NCI-H1105 treated with DMSO at 0.1 percent for 48 hours (cell line): ENCODE measurements at regions not wholly inside any gene's neighbourhood (a gene's known extent, or its start where the extent isn't known, plus 50 kb on each side); places are given as distances from the start of the nearest gene placed in this dataset.
"Not testable (repeated sequence)": the region's sequence is repeated elsewhere in the genome, so short reads cannot be mapped to it uniquely, and the experiment has no call there.

Experiments used
- DNase-seq: peaks from one replicate; lab custom pipeline; 2025; lab: John Stamatoyannopoulos, UW

DNA sequence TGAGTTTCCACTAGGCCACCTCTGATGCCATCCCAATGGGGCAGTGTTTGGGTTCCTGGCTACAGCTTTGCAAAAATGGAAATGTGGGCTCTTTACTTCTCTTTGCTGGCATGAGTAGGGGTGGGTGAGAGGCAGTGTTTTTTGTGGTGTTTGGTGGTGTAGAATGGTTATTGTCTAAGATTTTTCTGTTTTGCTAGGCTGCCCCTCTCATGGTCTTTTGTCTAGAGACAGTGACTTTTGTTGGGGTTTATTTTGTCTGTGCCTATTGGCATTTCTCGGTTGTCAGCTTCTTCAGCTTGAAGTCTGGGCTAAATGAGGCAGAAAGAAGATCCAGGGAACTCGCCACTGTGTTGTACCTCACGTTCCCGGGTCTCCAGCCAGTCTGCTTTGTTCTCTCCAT is 112.1 kb downstream of the CENPF start:
- DNase-seq, result no peak

GRCh38 chr1:214717351-214717750 is 114.4 kb downstream of the CENPF start:
- DNase-seq, result no peak

GRCh38 chr1:214718724-214719123 is 115.7 kb downstream of the CENPF start:
- DNase-seq, result no peak

DNA sequence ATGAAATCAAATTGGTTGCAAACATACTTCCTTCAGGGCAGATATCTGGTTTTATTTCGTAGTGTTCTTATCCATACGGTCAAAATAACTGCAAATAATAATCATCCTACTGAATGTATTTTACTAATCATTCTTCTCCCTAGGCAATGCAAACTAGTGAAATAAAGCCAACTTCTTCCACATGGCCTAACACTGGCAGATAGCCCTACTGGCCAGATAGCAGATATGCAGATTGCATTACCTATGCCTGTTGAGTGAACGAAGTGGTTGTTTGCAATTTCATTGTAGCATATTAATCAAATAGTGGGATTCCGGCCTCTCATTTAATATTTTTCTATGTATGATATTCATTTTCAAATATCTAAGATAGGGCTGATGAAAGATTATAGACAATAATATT is 116.2 kb downstream of the CENPF start:
- no peak for DNase-seq

GRCh38 chr1:214720561-214720960 is 117.6 kb downstream of the CENPF start:
- DNase-seq, result no peak

GRCh38 chr1:214727274-214727673 is 124.3 kb downstream of the CENPF start:
- no peak for DNase-seq

DNA sequence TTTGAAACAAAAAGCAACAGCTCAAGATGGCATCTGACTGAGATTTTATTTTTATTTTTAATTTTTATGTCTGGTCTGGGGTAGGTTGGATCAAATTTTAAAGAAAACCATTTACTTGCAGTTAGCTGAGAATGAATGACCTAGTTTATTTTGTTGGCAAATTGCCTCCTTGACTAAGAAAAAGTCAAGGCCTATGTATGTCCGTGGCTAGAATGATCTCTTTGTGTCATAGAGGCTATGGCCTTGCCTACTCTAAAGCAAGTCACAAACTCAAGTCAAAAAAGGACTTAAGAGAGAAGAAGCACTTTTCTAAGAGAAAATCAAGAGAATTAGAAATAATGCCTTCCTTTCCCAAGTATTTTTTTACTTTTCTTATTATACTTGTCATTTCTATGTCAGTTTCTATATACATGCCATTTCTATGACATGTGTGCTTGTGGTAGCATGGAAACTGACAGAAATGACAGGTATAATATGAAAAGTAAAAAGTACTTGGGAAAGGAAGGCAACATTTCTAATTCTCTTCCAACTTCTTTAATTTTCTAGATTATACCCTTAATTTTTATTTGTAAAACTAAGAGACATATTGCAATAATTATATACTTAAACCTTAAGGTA is 136.7 kb downstream of the CENPF start:
- no peak for DNase-seq

DNA sequence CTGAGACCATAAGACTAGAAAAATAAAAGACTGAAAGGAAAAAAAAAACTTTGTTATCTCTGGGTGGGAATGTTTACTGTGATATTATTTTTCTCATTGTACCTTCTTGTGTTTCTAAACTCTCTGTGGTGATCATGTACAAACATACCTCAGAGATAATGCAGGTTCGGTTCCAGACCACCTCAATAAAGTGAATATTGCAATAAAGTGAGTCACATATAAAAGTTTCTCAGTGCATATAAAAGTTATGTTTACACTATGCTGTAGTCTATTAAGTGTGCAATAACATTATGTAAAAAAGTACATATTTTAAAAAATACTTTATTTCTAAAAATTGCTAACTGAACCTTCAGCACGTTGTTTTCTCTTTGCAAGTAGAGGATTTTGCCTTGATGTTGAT is 137.5 kb downstream of the CENPF start:
- DNase-seq, result no peak

DNA sequence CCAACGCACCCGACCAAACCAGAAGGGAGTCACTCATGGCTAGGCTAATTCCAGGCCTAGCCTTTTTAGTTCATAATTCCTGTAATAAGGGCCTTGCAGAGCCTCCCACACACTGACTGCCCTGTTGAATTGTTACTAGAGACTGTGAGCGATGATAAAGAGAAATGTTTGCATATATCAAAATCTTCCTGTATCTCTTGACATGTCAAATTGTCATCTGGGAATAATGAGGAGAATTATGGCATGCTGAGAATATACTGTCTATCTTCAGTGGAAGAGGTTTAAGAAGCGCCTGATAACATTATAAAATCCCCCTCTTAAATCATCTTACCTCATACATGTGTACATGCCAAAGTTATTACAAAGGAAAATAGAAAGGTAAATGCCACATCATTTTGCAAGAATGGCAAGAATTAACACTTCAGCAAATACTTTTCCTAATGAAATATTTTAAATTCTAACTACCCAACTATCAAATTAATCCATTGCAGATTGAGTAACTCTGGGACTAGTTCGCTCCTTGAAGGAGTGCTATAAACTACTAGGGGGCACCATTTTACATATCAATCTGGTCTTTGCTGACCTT is 144.1 kb downstream of the CENPF start:
- no peak for DNase-seq

DNA sequence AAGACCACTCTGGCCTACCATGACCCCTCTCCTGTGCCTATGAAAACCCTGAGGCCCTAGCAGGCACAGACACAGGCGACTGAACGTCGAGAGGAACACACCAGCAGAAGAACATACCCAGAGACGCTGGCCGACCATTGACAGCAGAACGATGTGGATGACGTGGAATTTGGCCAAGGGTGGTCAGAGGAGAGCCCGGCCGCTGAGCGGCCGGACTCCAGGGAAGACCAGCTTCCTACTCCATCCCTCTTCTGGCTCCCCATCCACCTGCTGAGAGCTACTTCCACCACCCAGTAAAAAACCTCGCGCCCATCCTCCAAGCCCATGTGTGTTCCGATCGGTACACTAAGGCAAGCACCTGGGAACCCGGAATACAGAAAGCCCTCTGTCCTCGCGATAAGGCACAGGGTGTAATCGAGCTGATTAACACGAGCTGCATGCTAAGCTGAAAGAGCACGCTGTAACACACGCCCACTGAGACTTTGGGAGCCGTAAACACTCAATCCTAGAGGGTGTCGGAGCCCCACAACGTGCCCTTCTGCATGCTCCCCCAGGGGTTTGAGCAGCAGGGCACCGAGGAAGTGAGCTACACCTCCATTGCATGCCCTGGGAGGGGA is 150.3 kb downstream of the CENPF start:
- DNase-seq, result no peak

DNA sequence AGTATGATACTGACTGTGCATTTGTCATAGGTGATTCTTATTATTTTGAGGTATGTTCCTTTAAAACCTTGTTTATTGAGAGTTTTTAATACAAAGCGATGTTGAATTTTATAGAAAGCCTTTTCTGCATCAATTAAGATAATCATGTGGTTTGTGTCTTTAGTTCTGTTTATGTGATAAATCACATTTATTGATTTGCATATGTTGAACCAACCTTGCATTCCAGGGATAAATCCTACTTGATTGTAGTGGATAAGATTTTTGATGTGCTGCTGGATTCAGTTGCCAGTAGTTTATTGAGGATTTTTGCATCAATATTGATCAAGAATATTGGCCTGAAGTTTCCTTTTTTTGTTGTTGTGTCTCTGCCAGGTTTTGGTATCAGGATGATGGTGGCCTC is 158.0 kb downstream of the CENPF start:
- DNase-seq, result no peak

DNA sequence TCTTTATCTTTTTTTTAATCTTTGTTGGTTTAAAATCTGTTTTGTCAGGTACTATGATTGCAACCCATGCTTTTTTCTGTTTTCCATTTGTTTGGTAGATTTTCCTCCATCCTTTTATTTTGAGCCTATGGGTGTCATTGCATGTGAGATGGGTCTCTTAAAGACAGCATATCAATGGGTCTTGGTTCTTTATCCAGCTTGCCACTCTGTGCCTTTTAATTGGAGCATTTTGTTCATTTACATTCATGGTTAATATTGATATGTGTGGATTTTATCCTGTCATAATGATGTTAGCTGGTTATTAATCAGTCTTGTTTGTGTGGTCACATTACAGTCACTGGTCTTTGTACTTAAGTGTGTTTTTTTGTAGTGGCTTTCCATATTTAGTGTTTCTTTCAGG is 159.9 kb downstream of the CENPF start:
- no peak for DNase-seq

GRCh38 chr1:214764502-214764901 is 161.5 kb downstream of the CENPF start:
- DNase-seq, result no peak

DNA sequence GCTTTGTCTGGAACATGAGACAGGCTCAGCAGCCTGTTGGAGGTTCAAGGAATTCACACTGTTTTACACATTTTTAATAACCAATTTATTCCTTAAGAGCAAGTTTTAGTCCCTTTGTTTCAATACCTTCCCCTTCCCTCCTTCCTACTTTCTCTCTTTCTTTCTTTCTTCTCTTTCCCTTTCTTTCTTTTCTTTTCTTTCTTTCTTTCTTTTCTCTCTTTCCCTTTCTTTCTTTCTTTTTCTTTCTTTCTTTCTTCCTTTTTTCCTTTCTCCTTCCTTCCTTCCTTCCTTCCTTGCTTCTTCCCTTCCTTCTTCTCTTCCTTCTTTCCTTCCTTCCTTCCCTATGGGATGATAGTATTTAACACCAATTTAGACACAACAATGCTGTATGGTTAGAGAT is 164.2 kb downstream of the CENPF start:
- no peak for DNase-seq

- not testable (repeated sequence) for DNase-seq
Measured at GRCh38 chr1:214769666-214770065, 166.7 kb downstream of the CENPF start.

DNA sequence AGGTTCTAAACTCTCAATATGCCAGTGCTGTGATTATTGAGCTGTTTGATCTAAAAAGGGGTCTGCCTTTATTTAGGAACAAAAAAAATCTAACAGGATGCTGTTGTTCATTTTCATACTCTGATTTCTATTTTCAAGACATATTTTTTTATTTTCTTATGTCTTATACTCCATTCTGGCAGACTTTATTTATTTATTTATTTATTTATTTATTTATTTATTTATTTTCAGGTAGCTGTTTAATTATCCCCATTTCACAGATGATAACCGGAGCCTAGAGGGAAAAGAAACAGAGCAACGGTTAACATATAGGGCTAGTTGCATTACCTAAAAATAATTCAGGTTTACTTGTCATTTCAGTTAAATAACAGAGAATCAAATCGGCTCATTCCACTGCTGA is 174.4 kb downstream of the CENPF start:
- no peak for DNase-seq

DNA sequence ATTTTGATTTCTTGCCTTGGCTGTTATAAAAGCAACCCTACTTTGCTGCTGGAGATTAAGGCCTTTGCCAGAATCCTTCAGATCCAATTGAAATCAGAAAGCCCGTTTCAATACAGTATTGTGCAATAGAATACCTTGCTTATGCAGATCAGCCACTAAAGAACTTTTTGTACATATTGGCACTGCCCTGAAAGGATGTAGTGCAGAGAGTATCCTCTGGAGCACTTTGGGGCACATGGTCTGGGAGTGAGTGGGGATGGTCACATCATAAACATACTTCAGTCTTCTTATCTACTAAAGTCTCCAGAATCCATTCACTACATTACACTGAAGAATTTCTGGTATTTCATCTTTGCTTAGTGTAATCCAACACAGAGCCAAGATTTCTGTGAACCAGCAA is 189.0 kb downstream of the CENPF start:
- DNase-seq, result no peak

DNA sequence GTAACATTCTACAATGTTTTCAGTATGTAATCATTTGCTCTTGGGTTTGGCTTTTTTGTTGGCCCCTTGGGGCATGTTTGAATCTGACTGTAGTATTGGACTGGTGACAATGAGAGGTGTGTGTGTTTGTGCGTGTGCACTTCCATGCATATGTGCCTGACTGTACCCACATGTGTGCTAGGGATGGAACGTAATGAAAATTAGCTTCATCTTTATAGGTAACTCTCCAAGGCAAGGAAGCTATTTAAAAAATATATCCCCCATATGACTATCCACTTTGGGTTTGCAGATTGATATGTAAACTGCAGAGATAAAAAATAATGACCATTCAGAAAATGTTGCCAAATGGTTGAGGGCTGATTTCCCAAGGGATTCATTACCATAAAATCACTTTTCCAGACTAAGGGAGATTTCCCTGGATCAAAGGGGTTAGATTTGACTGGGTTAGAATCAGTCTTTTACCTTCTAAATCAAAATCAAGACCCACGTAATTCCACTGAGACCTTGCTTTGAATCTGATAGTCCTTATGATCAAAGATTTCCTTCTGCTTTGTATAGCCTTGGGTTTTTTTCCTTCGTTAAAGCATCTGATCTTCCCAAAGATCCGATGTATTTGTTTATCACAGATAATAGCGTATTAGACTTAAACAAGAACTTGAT is 189.7 kb downstream of the CENPF start:
- DNase-seq, result no peak

GRCh38 chr1:214793708-214794107 is 190.7 kb downstream of the CENPF start:
- DNase-seq, result no peak

DNA sequence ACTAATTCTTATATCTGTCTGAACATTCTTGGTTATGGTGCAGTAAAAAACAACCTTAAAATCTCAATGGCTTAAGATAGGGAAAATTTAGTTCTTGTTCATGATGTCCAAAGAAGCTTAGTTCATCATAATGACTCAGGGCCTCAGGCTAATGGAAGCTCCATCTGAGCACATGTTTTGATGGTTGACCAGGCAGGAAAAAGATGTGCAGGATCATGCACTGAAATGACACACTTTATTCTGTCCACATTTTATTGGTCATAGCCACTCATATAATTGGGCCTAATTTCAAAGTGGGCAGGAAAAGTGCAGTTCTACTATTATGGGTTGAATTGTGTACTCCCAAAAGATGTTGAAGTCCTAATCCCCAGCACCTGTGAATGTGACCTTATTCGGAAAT is 198.2 kb downstream of the CENPF start:
- no peak for DNase-seq

GRCh38 chr1:214808845-214809460 is 206.0 kb downstream of the CENPF start:
- DNase-seq, result peak; percentile 27

DNA sequence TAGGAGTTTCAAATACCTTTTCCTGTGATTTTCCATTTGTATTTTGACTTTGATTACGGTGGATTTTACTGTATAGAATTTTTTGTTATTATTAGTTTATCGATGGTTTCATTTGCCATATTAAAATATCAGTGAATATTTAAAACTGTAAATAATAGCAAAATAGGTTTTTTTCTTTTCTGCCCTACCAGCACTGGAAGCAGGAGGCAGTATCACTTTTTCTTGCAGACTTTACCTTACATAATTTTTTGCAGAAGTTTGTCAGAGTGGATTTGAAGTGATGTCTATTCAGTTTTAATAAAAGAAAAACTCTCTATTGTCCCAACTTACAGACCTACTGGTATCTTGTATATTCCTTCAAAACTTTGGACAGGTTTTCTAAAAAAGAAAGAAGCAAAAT is 213.6 kb downstream of the CENPF start:
- no peak for DNase-seq
